Parathyroid adenoma (tissue), 2 donors: ENCODE measurements at regions not wholly inside any gene's neighbourhood (a gene's known extent, or its start where the extent isn't known, plus 50 kb on each side); places are given as distances from the start of the nearest gene placed in this dataset.

Experiments
- H2AFZ ChIP-seq: fragments of 300-600 bp; sonication (generic); one replicate; pipeline ENCODE4 v1.7.0; 2017; ENCODE audit warnings: antibody characterized with exemption, mild to moderate bottlenecking
- H3K27ac ChIP-seq: fragments of 300-600 bp; sonication (generic); one replicate; pipeline ENCODE4 v1.7.0; 2017
- H3K27me3 ChIP-seq: fragments of 300-600 bp; sonication (generic); one replicate; pipeline ENCODE4 v1.7.0; 2017; ENCODE audit warnings: low read length; ENCODE audit not compliant: control insufficient read depth, insufficient read depth
- H3K36me3 ChIP-seq: fragments of 300-600 bp; sonication (generic); one replicate; pipeline ENCODE4 v1.7.0; 2017; ENCODE audit warnings: low read length; ENCODE audit not compliant: control insufficient read depth, insufficient read depth
- H3K4me1 ChIP-seq: fragments of 300-600 bp; sonication (generic); one replicate; pipeline ENCODE4 v1.7.0; 2017; ENCODE audit warnings: control low read depth
- H3K4me2 ChIP-seq: fragments of 300-600 bp; sonication (generic); one replicate; pipeline ENCODE4 v1.7.0; 2017; ENCODE audit warnings: low read length
- H3K4me3 ChIP-seq: fragments of 300-600 bp; sonication (generic); one replicate; pipeline ENCODE4 v1.7.0; 2017; ENCODE audit warnings: low read depth, low read length
- H3K79me2 ChIP-seq: fragments of 300-600 bp; sonication (generic); one replicate; pipeline ENCODE4 v1.7.0; 2017; ENCODE audit warnings: control low read depth
- H3K9ac ChIP-seq: fragments of 300-600 bp; sonication (generic); one replicate; pipeline ENCODE4 v1.7.0; 2017; ENCODE audit warnings: mild to moderate bottlenecking
- H3K9me3 ChIP-seq: fragments of 300-600 bp; sonication (generic); one replicate; pipeline ENCODE4 v1.7.0; 2017; ENCODE audit warnings: low read length; ENCODE audit not compliant: control insufficient read depth
- CTCF ChIP-seq: fragments of 300-600 bp; sonication (generic); IDR thresholded peaks from one replicate; pipeline ENCODE4 v1.7.0; 2017; ENCODE audit warnings: antibody characterized with exemption, mild to moderate bottlenecking
- donor health status: primary hyperparathyroidism.

GRCh38 chr5:67974471-67974870, 241.1 kb upstream of the PIK3R1 start:
- no peak overlapping the region for H3K9ac ChIP-seq
- no peak overlapping the region for H3K4me2 ChIP-seq
- H3K27me3 ChIP-seq, result no peaks in the 10 kb centered on the region
- H2AFZ ChIP-seq, result no peak overlapping the region
- H3K4me1 ChIP-seq, result peaks cover 9% of the 10 kb centered on the region
- no peak overlapping the region for H3K4me3 ChIP-seq
- H3K9me3 ChIP-seq, result no peaks in the 10 kb centered on the region
- no peak for TF ChIP-seq CTCF
- no peaks in the 10 kb centered on the region for H3K79me2 ChIP-seq
- H3K36me3 ChIP-seq, result no peaks in the 10 kb centered on the region
- H3K27ac ChIP-seq, result no peak overlapping the region

GRCh38 chr5:67974054-67974453, 241.5 kb upstream of the PIK3R1 start:
- Histone ChIP-seq H3K27ac (no peak overlapping the region), H3K9ac (no peak overlapping the region), H3K36me3 (no peaks in the 10 kb centered on the region), H2AFZ (no peak overlapping the region), H3K4me1 (peaks cover 12% of the 10 kb centered on the region), H3K4me2 (no peak overlapping the region), H3K4me3 (no peak overlapping the region), H3K9me3 (no peaks in the 10 kb centered on the region), H3K79me2 (no peaks in the 10 kb centered on the region), H3K27me3 (no peaks in the 10 kb centered on the region)
- no peak for TF ChIP-seq CTCF

- Histone ChIP-seq H3K4me3 (no peak overlapping the region), H2AFZ (no peak overlapping the region), H3K4me2 (no peak overlapping the region), H3K27me3 (no peaks in the 10 kb centered on the region), H3K9ac (no peak overlapping the region), H3K36me3 (no peaks in the 10 kb centered on the region), H3K4me1 (peaks cover 12% of the 10 kb centered on the region), H3K27ac (peak overlapping the region; percentile 22), H3K9me3 (no peaks in the 10 kb centered on the region), H3K79me2 (no peaks in the 10 kb centered on the region)
- TF ChIP-seq CTCF, result no peak
These were observed 243.4 kb upstream of the PIK3R1 start for GRCh38 chr5:67971971-67972821.

- no peak overlapping the region for H3K4me3 ChIP-seq
- no peak for TF ChIP-seq CTCF
- H3K79me2 ChIP-seq, result no peaks in the 10 kb centered on the region
- peaks cover 12% of the 10 kb centered on the region for H3K4me1 ChIP-seq
- H2AFZ ChIP-seq, result no peak overlapping the region
- H3K9me3 ChIP-seq, result no peaks in the 10 kb centered on the region
- H3K27ac ChIP-seq, result no peak overlapping the region
- no peak overlapping the region for H3K9ac ChIP-seq
- no peak overlapping the region for H3K4me2 ChIP-seq
- H3K27me3 ChIP-seq, result no peaks in the 10 kb centered on the region
- H3K36me3 ChIP-seq, result no peaks in the 10 kb centered on the region
These were observed 244.2 kb upstream of the PIK3R1 start for GRCh38 chr5:67971223-67971830.
